ENCODE measurements at regions not wholly inside any gene's neighbourhood (a gene's known extent, or its start where the extent isn't known, plus 50 kb on each side); places are given as distances from the start of the nearest gene placed in this dataset.

DNA sequence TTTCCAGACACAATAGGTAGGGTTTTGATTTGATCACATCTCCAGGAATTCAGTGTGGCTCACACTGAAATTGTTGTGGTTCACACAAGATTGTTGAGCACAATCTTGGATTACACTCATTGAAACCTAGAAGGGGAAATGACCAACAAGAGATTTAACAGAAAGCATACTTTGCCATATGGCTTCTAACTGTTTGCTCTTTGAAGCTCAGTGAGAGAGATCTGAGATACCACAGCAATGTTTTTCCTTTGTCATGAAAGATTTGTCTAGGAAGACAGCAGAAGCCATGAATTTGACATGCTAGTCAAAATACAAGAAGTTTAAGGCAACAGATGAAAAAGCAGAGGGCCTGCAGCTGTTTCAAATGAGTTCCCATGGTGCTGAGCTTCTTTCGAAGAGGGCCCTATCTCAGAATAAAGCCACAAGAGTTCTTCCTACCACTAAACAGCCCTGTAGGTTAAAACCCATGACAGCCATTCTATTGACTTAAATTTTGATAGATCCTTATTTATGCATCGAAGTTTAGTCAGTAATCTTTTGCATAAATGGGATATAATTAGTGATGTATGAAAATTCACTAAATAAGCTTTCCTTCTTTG lies 650.4 kb downstream of the LTN1 start:
- TF ChIP-seq POLR2AphosphoS5 (IDR thresholded peaks at IDR 0.05) = no peak
- TF ChIP-seq, protein P1, sequence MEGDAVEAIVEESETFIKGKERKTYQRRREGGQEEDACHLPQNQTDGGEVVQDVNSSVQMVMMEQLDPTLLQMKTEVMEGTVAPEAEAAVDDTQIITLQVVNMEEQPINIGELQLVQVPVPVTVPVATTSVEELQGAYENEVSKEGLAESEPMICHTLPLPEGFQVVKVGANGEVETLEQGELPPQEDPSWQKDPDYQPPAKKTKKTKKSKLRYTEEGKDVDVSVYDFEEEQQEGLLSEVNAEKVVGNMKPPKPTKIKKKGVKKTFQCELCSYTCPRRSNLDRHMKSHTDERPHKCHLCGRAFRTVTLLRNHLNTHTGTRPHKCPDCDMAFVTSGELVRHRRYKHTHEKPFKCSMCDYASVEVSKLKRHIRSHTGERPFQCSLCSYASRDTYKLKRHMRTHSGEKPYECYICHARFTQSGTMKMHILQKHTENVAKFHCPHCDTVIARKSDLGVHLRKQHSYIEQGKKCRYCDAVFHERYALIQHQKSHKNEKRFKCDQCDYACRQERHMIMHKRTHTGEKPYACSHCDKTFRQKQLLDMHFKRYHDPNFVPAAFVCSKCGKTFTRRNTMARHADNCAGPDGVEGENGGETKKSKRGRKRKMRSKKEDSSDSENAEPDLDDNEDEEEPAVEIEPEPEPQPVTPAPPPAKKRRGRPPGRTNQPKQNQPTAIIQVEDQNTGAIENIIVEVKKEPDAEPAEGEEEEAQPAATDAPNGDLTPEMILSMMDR (IDR thresholded peaks at IDR 0.05) = no peak
- TF ChIP-seq POLR2A (IDR thresholded peaks at IDR 0.05) = no peak
